ENCODE measurements at regions not wholly inside any gene's neighbourhood (a gene's known extent, or its start where the extent isn't known, plus 50 kb on each side); places are given as distances from the start of the nearest gene placed in this dataset.

DNA sequence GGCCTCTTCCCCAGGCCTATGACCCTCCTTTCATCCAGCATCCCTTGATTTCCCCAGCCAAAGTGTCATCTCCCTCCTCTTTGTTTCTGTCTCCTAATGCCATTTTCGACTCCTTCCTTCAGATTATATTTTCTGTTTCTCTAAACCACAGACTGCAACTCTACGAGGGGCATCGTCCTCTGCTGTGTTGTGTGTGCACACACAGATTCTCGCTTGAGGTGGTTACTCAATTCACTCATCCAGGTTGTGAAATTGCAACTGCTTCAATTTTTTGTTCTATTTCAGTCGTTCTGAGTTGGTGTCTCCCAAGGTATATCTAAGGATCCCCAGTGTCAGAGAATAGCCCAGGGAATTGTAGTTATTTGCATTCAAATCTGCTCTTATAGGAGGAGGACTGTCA is 113.5 kb upstream of the NDUFV2 start:
- H3K36me3 ChIP-seq (ENCODE audit: control insufficient read depth, insufficient read depth, low read length) = no peaks in the 10 kb centered on the region
- POLR2A ChIA-PET = interaction anchor here (0.6 kb wide), 1 partner anchor 161 kb away, joined by 3 read pairs; no protein-coding TSS in a partner anchor
- intact Hi-C loops (cut with micrococcal nuclease) (loop anchor here (2.0 to 5.0 kb wide), 2 partner anchors 66 to 292 kb away; no protein-coding TSS in a partner anchor), in situ Hi-C loops (cut with MboI) (loop anchor here (5.0 kb wide), 1 partner anchor 122 kb away; no protein-coding TSS in a partner anchor)
- H2AFZ ChIP-seq (ENCODE audit: low read depth, low read length) = peak overlapping the region; percentile 48
- no peak overlapping the region for H3K9ac ChIP-seq (ENCODE audit: insufficient read depth in 1 of 2, low read depth in 2 of 2, low read length in 2 of 2)
- H3K27me3 ChIP-seq (ENCODE audit: control insufficient read depth in 2 of 2, insufficient read depth in 2 of 2, low read length in 2 of 2) = no peaks in the 10 kb centered on the region
- CTCF ChIA-PET (ENCODE audit: low intra/inter-chr PET ratio) = interaction anchor here (0.5 to 1.9 kb wide), 3 partner anchors 172 to 334 kb away, joined by 3 to 14 read pairs (median 14); no protein-coding TSS in a partner anchor
- peaks cover 4% of the 10 kb centered on the region for H3K9me1 ChIP-seq (ENCODE audit: control insufficient read depth, insufficient read depth, low read length)
- 52% methylated on average over 5 of the region's 5 CpGs for WGBS (ENCODE audit: insufficient coverage, low coverage, missing lambda C conversion rate)
- no peak overlapping the region for H3K27ac ChIP-seq (ENCODE audit: extremely low read depth, low read depth, low read length)
- FAIRE-seq (no peak), ATAC-seq (no peak), DNase-seq (ENCODE audit: extremely low read depth in 1 of 4, low spot score in 3 of 4) (no peak)
- no peak overlapping the region for H3K4me2 ChIP-seq (ENCODE audit: insufficient read depth, low read length)
- H4K20me1 ChIP-seq (replicated peaks; ENCODE audit: control insufficient read depth, insufficient read depth, low read length) = no peaks in the 10 kb centered on the region
- H3K4me3 ChIP-seq = no peak overlapping the region
- TF ChIP-seq OTX1 (CRISPR knock-in tag; IDR thresholded peaks at IDR 0.05) (no peak), SRF (CRISPR knock-in tag; IDR thresholded peaks at IDR 0.05) (0 out of 4 replicates have a peak, but pooled peaks of 1 of the 2 experiments have one; percentile 0)
- TF ChIP-seq, protein P1, sequence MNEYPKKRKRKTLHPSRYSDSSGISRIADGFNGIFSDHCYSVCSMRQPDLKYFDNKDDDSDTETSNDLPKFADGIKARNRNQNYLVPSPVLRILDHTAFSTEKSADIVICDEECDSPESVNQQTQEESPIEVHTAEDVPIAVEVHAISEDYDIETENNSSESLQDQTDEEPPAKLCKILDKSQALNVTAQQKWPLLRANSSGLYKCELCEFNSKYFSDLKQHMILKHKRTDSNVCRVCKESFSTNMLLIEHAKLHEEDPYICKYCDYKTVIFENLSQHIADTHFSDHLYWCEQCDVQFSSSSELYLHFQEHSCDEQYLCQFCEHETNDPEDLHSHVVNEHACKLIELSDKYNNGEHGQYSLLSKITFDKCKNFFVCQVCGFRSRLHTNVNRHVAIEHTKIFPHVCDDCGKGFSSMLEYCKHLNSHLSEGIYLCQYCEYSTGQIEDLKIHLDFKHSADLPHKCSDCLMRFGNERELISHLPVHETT (CRISPR knock-in tag; conservative IDR thresholded peaks at IDR 0.05 in 1 of 2, IDR thresholded peaks at IDR 0.05 in 1 of 2) = peak in 1 of 2 experiments; percentile 7; a peak in 1 of 4 replicates
- peaks cover 14 to 27% of the 10 kb centered on the region in 2 experiments; a peak in 4 of 5 replicates for H3K4me1 ChIP-seq (replicated peaks in 1 of 2; ENCODE audit: control insufficient read depth in 2 of 2, insufficient read depth in 2 of 2, low read length in 2 of 2)
- H3K9me3 ChIP-seq (replicated peaks; ENCODE audit: control insufficient read depth, insufficient read depth, low read depth, low read length) = no peaks in the 10 kb centered on the region
- H3K79me2 ChIP-seq (ENCODE audit: control insufficient read depth, insufficient read depth, low read length) = no peaks in the 10 kb centered on the region
- BruUV-seq (replicated peaks) = no TSS peak

Measured in K562 (cell line).